Activated CD8-positive, alpha-beta T cell treated with anti-CD3 and anti-CD28 coated beads for 36 hours (primary cell): ENCODE measurements at regions not wholly inside any gene's neighbourhood (a gene's known extent, or its start where the extent isn't known, plus 50 kb on each side); places are given as distances from the start of the nearest gene placed in this dataset.
"Not testable (repeated sequence)": the region's sequence is repeated elsewhere in the genome, so short reads cannot be mapped to it uniquely, and the experiment has no call there.

Experiments
- ATAC-seq: fragments of 200-7000 bp; cut with Tn5 transposase; one replicate; pipeline ENCODE4 v1.10.0; 2021; ENCODE audit warnings: mild to moderate bottlenecking, moderate library complexity
- CTCF ChIA-PET: fragments of 350-600 bp; sonication (Branson Sonifier 250); formaldehyde crosslinking; loops from one replicate; lab custom pipeline; 2021; ENCODE audit warnings: antibody characterized with exemption; lab: Charles Lee
- POLR2A ChIA-PET: fragments of 350-600 bp; sonication (Branson Sonifier 250); formaldehyde crosslinking; loops from one replicate; lab custom pipeline; 2021; ENCODE audit warnings: antibody characterized with exemption; lab: Charles Lee
- DNase-seq: peaks from one replicate; pipeline ENCODE4 v3.0.0-alpha.2; 2020
- H3K27ac Mint-ChIP-seq: one replicate; pipeline ENCODE4 v1.8.0; 2021; ENCODE audit warnings: mild to moderate bottlenecking, mixed read lengths
- H3K27me3 Mint-ChIP-seq: one replicate; pipeline ENCODE4 v1.8.0; 2021; ENCODE audit warnings: mixed read lengths
- H3K36me3 Mint-ChIP-seq: one replicate; pipeline ENCODE4 v1.8.0; 2021; ENCODE audit warnings: low read depth, mixed read lengths
- H3K4me1 Mint-ChIP-seq: one replicate; pipeline ENCODE4 v1.8.0; 2021; ENCODE audit warnings: low read depth, mixed read lengths
- H3K4me3 Mint-ChIP-seq: one replicate; pipeline ENCODE4 v1.8.0; 2021; ENCODE audit warnings: mild to moderate bottlenecking, moderate library complexity, mixed read lengths
- H3K9me3 Mint-ChIP-seq: one replicate; pipeline ENCODE4 v1.8.0; 2021; ENCODE audit warnings: mixed read lengths
- intact Hi-C: fragments of 100-400 bp; cut with micrococcal nuclease; formaldehyde crosslinking; loops from one replicate; pipeline ENCODE4 v1.10.0; 2022
- TF ChIP-seq, protein P1 (sequence below): fragments of 200-600 bp; IDR thresholded peaks from one replicate; pipeline ENCODE4 v1.8.0; 2022; ENCODE audit warnings: antibody characterized with exemption, mild to moderate bottlenecking

DNA sequence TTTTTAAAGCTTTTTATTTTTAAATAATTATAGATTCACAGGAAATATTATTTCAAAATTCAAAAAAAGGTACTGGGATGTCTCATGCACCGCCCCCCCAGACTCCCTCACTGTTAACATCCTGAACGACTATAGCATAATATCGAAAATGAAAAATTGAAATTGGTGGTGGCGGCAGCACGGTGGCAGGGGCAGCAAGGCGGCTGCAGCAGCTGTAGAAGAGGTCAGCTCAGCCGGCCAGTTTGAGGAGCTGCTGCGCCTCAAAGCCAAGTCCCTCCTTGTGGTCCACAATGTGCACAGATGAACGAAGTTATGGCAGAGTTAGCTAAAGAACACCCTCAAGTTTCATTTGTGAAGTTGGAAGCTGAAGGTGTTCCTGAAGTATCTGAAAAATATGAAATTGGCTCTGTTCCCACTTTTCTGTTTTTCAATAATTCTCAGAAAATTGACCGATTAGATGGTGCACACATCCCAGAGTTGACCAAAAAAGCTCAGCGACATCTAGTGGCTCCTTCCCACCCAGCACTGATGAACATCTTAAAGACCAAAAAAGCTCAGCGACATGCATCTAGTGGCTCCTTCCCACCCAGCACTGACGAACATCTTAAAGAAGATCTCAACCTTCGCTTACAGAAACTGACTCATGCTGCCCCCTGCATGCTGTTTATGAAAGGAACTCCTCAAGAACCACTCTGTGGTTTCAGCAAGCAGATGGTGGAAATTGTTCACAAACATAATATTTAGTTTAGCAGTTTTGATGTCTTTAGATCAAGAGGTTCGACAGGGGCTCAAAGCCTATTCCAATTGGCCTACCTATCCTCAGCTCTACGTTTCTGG, 100.8 kb downstream of the FAM217A start:
- Mint-ChIP-seq H3K27ac (peak overlapping the region; percentile 24), H3K36me3 (peaks cover 4% of the 10 kb centered on the region), H3K4me3 (peak overlapping the region; percentile 5), H3K4me1 (peaks cover 11% of the 10 kb centered on the region), H3K9me3 (no peaks in the 10 kb centered on the region), H3K27me3 (peaks cover 2% of the 10 kb centered on the region)
- peak; percentile 99 for ATAC-seq
- POLR2A ChIA-PET, result interaction anchor here (0.6 to 1.3 kb wide), 4 partner anchors 81 to 717 kb away, joined by 3 to 11 read pairs (median 3); partner anchors contain the start of gene FAM50B
- CTCF ChIA-PET, result interaction anchor here (0.6 to 4.7 kb wide), 57 partner anchors 9 to 717 kb away, joined by 3 to 61 read pairs (median 4); partner anchors contain the start of gene FAM50B
- TF ChIP-seq, protein P1, sequence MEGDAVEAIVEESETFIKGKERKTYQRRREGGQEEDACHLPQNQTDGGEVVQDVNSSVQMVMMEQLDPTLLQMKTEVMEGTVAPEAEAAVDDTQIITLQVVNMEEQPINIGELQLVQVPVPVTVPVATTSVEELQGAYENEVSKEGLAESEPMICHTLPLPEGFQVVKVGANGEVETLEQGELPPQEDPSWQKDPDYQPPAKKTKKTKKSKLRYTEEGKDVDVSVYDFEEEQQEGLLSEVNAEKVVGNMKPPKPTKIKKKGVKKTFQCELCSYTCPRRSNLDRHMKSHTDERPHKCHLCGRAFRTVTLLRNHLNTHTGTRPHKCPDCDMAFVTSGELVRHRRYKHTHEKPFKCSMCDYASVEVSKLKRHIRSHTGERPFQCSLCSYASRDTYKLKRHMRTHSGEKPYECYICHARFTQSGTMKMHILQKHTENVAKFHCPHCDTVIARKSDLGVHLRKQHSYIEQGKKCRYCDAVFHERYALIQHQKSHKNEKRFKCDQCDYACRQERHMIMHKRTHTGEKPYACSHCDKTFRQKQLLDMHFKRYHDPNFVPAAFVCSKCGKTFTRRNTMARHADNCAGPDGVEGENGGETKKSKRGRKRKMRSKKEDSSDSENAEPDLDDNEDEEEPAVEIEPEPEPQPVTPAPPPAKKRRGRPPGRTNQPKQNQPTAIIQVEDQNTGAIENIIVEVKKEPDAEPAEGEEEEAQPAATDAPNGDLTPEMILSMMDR, result peak; percentile 72
- intact Hi-C loops, result loop anchor here (5.0 kb wide), 1 partner anchor 236 kb away; no protein-coding TSS in a partner anchor
- DNase-seq, result peak; percentile 78

DNA sequence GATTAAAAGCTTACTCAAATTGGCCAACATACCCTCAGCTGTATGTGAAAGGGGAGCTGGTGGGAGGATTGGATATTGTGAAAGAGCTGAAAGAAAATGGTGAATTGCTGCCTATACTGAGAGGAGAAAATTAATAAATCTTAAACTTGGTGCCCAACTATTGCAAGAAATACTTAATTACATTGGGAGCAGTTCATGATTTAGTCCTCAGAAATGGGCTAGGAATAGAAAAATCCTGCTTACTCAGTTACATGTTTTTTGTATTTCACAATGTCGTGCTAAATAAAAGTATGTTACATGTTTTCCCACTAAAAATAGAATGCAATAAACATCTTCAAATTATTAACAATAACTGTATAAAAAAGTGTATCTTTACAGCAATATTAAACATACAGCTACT, 100.0 kb downstream of the FAM217A start:
- ChIA-PET POLR2A (interaction anchor here (1.3 kb wide), 2 partner anchors 130 to 244 kb away, joined by 3 to 11 read pairs; partner anchors contain the start of gene FAM50B), CTCF (interaction anchor here (0.8 to 4.7 kb wide), 31 partner anchors 10 to 698 kb away, joined by 3 to 61 read pairs (median 7); partner anchors contain the start of gene FAM50B)
- ATAC-seq, H3K27ac Mint-ChIP-seq, H3K9me3 Mint-ChIP-seq, H3K27me3 Mint-ChIP-seq, H3K4me3 Mint-ChIP-seq, DNase-seq, H3K36me3 Mint-ChIP-seq: not testable (repeated sequence)
- peaks cover 11% of the 10 kb centered on the region for H3K4me1 Mint-ChIP-seq
- intact Hi-C loops, result loop anchor here (5.0 kb wide), 1 partner anchor 237 kb away; no protein-coding TSS in a partner anchor

DNA sequence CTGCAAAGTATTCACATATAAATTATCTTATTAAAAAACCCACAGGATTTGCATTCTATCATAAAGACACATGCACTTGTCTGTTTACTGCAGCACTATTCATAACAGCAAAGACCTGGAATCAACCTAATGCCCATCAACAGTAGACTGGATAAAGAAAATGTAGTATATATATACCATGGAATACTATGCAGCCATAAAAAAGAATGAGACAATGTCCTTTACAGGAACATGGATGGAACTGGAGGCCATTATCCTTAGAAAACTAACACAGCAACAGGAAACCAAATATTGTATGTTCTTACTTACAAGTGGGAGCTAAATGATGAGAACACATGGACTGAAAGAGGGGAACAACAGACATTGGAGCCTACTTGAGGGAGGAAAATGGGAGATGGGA, 97.0 kb downstream of the FAM217A start:
- no peaks in the 10 kb centered on the region for H3K27me3 Mint-ChIP-seq
- no peak overlapping the region for H3K27ac Mint-ChIP-seq
- no peak overlapping the region for H3K4me3 Mint-ChIP-seq
- DNase-seq (no peak), ATAC-seq (no peak)
- peaks cover 4% of the 10 kb centered on the region for H3K36me3 Mint-ChIP-seq
- POLR2A ChIA-PET, result no interaction called here
- TF ChIP-seq, protein P1, result no peak
- intact Hi-C loops, result no loop called here
- peaks cover 11% of the 10 kb centered on the region for H3K4me1 Mint-ChIP-seq
- CTCF ChIA-PET, result interaction anchor here (4.7 kb wide), 1 partner anchor 240 kb away, joined by 61 read pairs; no protein-coding TSS in a partner anchor
- no peaks in the 10 kb centered on the region for H3K9me3 Mint-ChIP-seq

DNA sequence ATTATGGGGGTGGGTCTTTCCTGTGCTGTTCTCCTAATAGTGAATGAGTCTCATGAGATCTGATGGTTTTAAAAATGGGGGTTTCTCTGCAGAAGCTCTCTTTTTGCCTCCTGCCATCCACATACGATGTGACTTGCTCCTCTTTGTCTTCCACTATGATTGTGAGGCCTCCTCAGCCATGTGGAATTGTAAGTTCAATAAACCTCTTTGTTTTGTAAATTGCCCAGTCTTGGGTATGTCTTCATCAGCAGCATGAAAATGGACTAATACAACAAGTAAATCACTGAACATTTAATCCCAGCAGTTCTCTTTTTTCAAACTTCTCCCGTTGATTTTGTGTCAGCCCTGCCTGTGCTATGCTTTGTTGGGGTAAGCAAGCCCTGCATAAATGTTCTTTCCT, 95.2 kb downstream of the FAM217A start:
- DNase-seq (no peak), ATAC-seq (no peak)
- Mint-ChIP-seq H3K4me3 (no peak overlapping the region), H3K27ac (no peak overlapping the region), H3K36me3 (peaks cover 4% of the 10 kb centered on the region), H3K27me3 (no peaks in the 10 kb centered on the region), H3K9me3 (no peaks in the 10 kb centered on the region), H3K4me1 (peaks cover under 1% of the 10 kb centered on the region)
- TF ChIP-seq, protein P1, result no peak
- ChIA-PET CTCF (interaction anchor here (1.2 to 3.0 kb wide), 2 partner anchors 10 to 23 kb away, joined by 3 to 8 read pairs; no protein-coding TSS in a partner anchor), POLR2A (no interaction called here)
- intact Hi-C loops, result no loop called here

DNA sequence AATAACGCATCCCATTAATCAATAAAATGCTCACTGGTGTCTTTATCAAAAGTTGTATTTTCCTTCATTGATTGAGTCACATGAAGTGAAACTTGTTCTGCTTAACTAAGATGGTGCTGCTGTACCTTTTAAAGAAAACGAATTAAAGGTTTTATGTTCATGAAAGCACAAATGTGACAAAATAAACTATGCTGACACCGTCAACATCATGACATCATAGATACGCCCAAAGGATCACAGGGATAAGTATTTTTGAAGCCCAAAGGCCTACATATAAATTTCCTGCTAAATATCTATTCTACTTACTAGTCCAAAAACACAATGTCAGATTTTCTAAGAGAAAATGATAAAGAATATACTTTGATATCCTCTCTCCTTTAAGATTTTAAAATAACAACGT, 94.4 kb downstream of the FAM217A start:
- Mint-ChIP-seq H3K9me3 (no peaks in the 10 kb centered on the region), H3K27ac (no peak overlapping the region), H3K36me3 (peaks cover 4% of the 10 kb centered on the region), H3K27me3 (no peaks in the 10 kb centered on the region), H3K4me1 (no peaks in the 10 kb centered on the region), H3K4me3 (no peak overlapping the region)
- CTCF ChIA-PET, result interaction anchor here (1.2 to 3.0 kb wide), 2 partner anchors 10 to 23 kb away, joined by 3 to 8 read pairs; no protein-coding TSS in a partner anchor
- no peak for DNase-seq
- intact Hi-C loops, result no loop called here
- TF ChIP-seq, protein P1, result no peak
- POLR2A ChIA-PET, result no interaction called here
- ATAC-seq, result no peak
